SU-DHL-6 (cell line): ENCODE measurements at regions not wholly inside any gene's neighbourhood (a gene's known extent, or its start where the extent isn't known, plus 50 kb on each side); places are given as distances from the start of the nearest gene placed in this dataset.

Source experiments
- CTCF ChIP-seq: fragments of 200-600 bp; sonication (generic); IDR thresholded peaks from one replicate; pipeline ENCODE4 v1.5.1; 2017; ENCODE audit warnings: antibody characterized with exemption, mild to moderate bottlenecking, low read length, moderate library complexity; ENCODE audit not compliant: insufficient read depth, poor library complexity, severe bottlenecking
- EZH2phosphoT487 ChIP-seq: fragments of 200-600 bp; sonication (generic), shearing (Covaris generic); conservative IDR thresholded peaks from 2 replicates; pipeline ENCODE4 v1.6.1; 2018; ENCODE audit warnings: mild to moderate bottlenecking, antibody characterized with exemption, low read length, moderate library complexity, mixed read lengths

GRCh38 chr13:60242043-60242595 lies 78.4 kb upstream of the DIAPH3 start:
- TF ChIP-seq CTCF: no peak
- TF ChIP-seq EZH2phosphoT487: no peak
